ENCODE measurements at regions not wholly inside any gene's neighbourhood (a gene's known extent, or its start where the extent isn't known, plus 50 kb on each side); places are given as distances from the start of the nearest gene placed in this dataset.

DNA sequence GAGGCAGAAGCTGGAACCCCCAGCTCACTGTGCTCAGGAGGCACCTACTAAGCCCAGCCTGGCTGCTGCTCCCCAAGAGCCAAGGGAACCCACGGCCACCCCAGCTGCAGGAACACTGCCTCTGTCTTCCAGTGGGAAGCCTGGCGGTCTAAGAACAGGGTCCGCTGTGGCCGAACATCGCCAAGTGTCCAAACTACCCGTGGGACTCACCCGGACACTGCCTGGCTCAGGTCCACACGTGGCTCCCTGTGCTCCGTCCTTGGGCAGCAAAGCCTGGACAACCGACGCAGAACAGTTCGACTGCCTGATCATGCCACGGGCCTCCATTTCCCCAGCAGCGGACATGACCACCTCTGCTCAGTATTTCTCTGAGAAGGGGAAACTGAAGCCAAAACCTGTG, 747.0 kb downstream of the BRD1 start:
- in situ Hi-C loops (cut with MboI; ENCODE audit: low sequenced_read_pairs), result no loop called here

DNA sequence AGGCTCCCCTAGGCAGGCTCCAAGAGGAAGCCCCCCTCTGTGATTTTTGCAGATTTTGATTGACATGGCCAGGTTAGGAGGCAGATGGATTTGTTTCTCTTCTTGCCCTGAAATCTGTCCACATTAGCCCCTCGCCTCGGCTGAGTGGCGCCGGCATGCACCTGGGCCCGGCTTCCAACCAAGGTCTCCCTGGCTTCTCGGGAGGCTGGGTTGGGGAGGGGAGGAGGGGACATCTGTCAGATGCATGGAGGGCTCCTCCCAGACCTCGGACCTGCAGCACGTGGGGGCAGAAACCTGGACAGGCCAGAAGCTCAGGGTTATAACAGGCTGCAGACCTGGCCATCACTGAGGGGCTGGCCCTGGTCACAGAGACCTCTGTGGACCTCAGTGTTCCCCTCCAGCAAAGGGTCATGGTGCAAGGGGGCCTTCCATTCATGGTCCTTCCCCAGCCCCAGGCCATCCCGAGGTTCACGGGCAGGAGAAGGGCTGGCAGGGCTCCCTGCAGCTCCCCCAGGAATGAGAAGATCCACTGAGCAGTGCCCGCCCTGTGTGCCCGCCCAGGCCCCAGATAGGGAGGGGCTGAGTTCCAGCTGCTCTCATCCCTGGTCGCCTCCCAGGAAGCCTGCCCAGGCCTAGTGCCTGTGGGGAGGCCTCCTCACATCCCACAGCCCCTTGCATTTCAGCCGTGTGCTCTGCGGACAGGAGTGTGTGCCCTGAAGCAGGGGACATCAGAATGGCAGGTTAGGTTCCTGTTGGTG, 747.8 kb downstream of the BRD1 start:
- in situ Hi-C loops (cut with MboI; ENCODE audit: low sequenced_read_pairs), result no loop called here

DNA sequence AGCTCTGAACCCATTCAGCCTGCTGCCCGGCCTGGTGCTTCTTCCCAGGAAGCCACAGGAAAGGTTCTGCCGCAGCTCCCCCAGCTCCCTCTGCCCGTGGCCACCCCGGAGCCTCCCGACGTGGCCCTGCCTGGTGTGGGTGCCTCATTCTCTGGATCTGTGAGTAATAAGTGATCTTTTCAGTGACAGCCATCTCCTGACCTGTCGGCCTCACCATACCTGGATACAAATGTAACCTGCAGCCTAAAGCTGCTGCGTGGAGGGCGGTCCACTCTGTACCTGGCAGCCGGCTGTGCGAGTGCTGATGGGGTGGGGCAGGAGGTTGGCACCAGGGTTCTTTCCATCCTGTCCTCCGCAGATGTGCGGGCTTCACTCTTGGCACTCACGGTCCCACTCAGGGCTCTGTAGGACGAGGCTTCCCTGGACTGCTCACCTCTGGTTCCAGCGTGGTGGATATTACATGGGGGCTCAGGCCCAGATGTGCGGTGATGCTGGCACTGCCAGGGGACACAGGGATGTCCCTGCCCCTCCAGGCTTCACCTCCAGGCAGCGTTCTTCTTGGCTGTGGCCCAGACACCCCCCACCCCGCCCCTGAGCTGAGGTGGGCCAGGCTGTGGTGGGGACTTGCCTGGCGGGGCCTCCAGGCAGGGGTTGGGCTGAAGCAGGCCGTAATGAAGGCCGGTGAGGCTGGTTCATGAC, 748.5 kb downstream of the BRD1 start:
- in situ Hi-C loops (cut with MboI; ENCODE audit: low sequenced_read_pairs), result no loop called here

DNA sequence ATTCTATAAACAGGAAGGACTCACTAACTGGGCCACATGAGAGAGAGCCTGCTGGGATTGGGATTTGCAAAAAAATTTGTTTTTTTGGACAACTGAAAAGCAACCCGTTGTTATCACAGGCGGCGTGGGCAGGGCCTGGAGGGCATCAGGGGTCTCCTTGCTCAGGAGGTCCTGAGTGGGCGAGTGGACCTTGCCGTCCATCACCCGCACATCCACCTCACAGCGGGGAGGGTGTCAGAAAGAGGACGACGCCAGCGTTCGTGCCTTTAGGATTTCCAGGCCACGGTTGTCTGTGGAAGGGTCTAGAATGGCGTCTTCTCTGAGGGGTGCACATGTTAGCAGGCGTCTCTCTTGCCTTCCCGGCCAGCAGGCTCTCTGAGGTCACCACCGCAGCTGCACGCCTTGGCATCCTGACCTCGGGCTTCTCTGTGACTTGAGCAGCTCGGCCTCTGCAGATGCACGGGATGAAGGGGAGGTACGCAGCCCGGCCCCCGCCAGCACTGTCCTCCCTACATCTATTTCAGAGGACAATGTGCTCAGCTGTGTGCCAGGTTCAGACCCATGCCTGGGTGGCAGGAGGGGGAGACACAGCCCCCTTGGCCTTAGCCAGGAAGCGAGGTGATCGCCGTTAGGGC, 749.5 kb downstream of the BRD1 start:
- in situ Hi-C loops (cut with MboI; ENCODE audit: low sequenced_read_pairs), result no loop called here

DNA sequence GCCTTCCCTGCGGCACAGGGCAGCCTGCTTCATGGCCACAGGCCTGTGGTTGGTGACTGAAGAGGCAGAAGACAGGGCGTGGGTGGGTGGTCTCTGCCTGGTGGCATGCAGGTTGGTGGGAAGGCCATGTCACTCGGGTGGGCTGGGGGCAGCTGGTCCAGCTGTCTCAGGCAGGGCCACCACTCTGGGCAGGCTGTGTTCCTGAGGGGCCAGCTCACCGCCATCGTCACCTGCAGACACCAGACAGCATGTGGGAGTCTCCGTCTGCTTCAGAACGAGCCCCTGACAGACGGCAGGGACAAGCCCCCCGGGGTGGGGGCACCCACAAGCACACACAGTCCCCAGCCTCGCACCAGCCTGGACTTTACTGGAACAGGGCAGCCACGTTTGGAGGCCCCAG, 750.1 kb downstream of the BRD1 start:
- in situ Hi-C loops (cut with MboI; ENCODE audit: low sequenced_read_pairs), result no loop called here

DNA sequence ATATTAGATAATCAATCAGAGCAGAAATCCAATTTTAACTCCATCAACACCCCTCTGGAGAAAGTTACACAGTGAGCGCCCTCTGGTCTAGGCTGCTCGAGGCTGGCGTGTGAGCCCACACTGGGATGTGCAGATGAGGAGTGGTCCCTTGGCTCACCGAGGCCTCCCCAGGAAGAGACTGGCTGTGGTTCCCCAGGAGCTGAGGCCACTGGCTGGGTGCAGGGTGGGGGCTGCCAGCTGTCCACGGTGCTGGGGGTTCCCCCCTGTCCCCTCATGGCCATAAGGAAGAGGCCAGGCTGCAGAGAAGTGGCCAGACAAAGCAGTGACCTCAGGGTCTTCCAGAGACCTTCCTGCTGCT, 750.7 kb downstream of the BRD1 start:
- in situ Hi-C loops (cut with MboI; ENCODE audit: low sequenced_read_pairs), result no loop called here

DNA sequence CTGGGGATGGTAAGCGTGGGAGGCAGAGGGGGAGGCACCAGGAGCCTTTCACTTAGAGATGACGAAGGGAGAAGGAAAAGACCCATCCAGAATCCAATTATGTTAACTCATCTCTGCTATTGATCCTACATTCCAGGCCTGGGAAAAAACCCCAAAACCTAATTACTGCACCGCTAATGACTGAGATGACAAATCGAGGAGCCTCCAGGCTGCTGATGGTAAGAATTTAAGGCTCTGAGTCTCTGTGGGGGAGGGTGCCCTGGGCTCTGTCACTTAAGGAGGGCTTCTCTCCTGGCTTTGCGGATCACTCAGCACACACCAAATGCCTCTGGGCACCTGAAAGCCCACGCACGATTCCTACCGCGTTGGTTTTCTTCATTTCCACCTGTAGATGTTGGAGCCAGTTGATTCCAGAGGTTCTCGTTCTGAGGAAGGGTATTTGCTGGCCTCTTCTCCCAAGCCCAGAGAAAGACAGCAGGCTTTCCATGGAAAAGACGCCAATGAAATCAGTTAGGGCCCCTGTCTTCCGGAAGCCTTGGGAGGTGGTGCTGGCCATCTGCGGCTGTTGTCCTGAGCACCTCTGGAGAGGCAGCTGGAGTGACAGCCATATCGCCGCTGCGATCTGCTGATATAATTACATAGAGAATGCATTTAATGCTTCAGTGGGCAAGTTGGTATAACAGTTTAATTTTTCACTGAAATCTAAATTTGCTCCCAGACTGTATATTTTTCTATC, 751.2 kb downstream of the BRD1 start:
- in situ Hi-C loops (cut with MboI; ENCODE audit: low sequenced_read_pairs), result no loop called here

DNA sequence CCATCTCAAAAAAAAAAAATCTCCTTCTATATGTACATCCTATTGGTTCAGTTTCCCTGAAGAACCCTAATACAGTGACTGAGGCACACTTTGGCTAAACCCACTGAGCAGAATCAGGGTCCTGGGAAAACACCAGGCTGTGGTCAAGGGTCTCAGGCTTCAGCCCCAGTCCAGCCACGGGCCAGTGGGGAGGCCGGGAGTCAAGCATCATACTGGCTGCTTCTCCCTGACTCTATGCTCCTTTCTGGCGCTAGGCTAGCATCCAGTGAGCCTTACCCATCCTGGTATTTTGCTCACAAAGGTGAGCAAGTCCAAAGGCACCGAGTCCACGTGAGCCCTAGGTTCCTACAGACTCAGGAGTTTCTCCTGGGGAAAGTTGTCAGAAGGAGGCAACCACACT, 752.5 kb downstream of the BRD1 start:
- in situ Hi-C loops (cut with MboI; ENCODE audit: low sequenced_read_pairs), result no loop called here

DNA sequence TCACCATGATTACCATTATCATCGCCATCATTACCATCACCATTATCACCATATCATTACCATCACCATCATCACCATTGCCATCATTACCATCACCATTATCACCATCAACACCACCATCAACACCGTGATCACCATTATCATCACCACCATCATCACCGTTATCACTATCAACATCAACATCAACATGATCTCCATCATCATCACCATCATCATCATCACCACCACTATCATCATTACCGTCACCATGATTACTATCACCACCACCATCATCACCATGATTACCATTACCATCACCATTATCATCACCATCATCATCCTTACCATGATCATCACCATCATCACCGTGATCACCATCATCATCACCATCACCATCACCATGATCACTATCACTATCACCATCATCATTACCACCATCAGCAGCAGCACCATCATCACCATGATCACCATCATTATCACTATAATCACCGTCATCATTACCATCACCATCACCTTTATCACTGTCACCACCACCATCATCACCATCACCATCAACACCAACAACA, 753.7 kb downstream of the BRD1 start:
- in situ Hi-C loops (cut with MboI; ENCODE audit: low sequenced_read_pairs), result no loop called here

DNA sequence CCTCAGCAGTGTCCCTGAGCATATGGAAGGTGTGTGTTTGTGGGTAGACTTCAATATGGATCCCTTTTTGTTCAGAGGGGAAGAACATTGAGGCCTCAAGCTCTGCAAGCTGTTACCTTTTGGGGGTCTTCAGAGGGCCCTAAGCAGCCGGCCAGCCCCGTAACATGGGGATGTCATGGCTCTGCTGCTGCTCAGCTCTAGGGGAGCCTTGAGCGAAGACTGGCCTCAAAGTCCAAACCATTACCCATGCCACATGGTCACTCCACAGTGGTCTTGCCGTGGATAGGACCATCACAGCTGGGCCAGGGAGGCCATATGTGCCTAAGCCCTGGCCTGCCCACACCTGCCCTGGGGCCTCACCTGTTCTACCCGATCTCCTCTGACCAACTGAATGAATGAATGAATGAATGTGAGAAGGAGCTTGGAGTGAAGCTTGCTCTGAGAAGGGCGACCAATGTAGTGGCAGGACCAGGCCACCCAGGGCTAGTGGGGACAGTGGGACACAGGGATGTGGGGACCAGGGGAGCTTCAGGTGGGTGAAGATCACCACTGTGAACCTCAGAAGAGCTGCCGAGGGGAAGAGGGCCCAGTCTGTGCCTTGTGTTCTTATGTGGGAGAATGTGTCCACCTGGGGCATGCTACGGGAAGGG, 754.6 kb downstream of the BRD1 start:
- in situ Hi-C loops (cut with MboI; ENCODE audit: low sequenced_read_pairs), result no loop called here

DNA sequence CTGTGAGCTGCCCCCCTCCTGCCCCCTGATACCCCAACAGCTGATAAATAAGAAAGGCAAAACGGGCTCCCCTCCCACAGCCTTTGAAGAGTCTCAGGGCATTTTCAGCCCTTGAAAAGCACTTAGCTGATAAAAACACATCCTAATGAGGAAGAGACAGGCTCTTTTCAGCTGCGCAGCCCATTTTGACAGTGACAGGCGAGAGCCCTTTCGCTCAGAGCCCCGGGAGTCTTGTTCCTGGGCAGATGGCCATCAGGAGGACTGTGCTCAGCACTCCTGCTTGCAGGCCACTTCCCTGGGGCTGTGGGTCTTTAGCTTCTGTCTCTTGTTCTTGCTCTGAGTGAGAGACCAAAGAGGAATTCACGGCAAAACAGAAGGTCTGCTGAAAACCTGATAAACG, 757.2 kb downstream of the BRD1 start:
- in situ Hi-C loops (cut with MboI; ENCODE audit: low sequenced_read_pairs), result no loop called here

DNA sequence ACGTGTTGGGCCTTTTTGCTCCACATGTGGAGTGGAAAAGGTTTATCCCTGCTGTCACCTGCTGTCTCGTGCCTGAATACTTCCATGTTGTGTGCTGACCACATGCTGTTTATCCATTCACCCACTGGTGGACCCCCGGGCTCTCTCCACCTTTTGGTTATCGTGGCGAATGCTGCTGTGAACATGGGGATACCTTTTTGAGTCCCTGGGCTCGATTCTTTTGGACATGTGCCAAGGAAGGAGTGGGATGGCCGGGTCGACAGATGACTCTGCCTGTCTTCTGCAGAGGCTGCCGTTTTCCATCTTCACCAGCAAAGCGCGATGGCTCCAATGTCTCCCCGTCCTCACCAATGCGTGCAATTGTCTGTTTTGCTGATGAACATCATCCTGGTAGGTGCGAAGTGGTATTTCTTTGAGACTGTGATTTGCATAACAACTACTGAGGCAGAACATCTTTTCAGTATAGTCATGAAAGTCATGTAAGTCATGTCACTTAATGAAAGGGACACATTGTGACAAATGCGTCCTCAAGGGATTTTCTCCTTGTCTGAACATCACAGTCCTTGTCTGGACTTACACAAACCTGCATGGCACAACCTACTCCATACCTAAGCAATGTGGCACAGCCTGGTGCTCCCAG, 758.7 kb downstream of the BRD1 start:
- in situ Hi-C loops (cut with MboI; ENCODE audit: low sequenced_read_pairs), result no loop called here

DNA sequence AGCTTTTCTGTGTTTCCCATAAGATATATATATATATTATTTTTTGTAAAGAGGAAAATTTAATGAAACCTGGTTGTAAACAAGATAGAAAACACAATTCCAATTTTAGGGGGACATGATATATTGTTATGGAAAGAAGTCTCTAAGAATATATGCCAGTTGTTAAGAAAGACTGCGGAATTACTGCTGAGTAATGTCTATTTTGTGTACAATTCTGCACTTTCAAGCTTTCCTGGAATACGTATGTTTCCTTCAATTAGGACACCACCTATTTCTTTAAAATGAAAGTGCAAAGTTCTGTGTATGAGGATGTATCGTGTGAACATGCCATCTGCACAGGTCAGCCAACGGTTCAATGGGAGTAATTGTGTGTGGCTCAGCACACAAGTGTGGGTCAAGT, 760.2 kb downstream of the BRD1 start:
- in situ Hi-C loops (cut with MboI; ENCODE audit: low sequenced_read_pairs), result no loop called here

DNA sequence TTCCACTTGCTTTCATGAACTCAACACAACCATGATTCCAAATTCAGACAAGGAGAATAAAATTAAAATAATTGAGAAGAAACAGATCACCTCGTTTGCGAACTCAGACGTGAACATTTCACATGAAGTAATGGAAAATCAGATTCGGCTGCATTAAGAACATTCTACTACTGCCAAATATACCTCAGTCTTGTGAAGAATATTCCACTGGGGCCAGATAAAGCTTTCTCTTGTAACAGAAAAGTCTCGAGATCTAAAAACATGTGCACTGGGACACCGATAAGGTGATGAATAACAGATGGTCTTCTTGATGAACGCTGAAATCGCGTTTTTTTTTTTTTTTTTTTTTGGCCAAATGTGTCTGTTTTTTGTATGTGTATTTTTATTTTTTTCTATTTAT, 761.1 kb downstream of the BRD1 start:
- in situ Hi-C loops (cut with MboI; ENCODE audit: low sequenced_read_pairs), result no loop called here

DNA sequence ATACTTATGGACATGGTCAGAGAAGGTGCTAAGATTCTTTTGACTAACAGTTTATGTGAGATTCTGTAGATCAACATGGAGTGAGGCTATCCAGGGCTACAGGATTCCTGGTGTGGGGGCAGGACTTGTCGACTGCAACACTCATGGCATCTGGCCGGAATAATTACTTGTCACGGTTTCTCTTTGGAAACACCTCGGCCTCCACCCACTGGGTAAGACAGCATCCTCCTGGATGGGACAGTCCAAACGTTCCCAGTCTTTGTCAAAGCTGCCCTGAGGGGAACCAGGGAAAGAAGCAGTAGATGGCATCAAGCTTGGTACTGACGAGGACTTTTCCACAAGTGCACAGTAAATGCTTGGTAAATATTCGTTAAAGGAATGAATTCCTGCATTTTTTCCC, 762.8 kb downstream of the BRD1 start:
- in situ Hi-C loops (cut with MboI; ENCODE audit: low sequenced_read_pairs), result no loop called here

DNA sequence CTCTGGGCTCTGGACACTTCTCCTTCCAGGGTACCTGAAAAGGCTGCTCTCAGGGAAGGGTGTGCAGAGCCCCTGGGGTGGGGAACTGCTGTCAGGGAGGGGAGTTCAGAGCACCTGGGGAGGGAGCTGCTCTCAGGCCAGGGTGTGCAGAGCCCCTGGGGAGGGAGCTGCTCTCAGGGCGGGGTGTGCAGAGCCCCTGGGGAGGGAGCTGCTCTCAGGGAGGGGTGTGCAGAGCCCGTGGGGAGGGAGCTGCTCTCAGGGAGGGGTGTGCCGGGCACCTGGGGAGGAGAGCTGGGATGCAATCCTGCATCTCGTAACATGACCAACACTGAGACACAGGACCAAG, 764.2 kb downstream of the BRD1 start:
- in situ Hi-C loops (cut with MboI; ENCODE audit: low sequenced_read_pairs), result no loop called here

DNA sequence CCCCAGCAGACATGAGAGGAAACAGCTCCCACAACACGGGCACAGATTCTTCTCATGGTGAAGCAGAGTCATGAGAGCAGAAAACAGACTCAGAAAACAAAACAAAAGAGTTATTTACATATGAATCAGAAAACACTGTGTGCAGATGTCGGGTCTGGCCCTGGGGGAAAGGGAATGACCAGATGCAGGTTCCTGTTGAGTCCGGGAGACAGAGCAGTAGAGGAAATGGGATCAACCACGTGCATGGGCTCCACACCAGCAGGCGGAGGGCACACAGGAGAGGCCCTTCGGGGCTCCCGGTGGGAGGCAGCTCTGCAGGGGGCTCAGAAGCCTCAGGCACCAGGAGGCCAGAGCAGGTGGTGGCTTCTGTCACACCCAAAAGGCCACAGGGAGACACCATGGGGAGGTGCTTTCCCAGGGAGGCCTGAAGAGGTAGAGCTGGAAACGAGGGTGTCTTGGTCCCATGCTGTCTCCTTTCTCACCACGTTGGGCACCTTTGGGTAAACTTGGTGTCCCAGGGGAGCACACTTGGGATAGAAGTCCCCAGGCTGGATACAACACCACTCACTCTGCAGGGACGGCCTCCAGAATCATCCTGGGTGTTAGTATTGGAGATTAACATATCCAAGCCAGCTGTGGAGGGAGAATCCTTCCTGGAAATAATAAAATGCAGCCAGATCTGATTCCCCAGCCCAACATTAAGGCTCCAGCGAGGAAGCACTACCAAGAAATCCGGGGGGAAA, 764.7 kb downstream of the BRD1 start:
- in situ Hi-C loops (cut with MboI; ENCODE audit: low sequenced_read_pairs), result no loop called here

DNA sequence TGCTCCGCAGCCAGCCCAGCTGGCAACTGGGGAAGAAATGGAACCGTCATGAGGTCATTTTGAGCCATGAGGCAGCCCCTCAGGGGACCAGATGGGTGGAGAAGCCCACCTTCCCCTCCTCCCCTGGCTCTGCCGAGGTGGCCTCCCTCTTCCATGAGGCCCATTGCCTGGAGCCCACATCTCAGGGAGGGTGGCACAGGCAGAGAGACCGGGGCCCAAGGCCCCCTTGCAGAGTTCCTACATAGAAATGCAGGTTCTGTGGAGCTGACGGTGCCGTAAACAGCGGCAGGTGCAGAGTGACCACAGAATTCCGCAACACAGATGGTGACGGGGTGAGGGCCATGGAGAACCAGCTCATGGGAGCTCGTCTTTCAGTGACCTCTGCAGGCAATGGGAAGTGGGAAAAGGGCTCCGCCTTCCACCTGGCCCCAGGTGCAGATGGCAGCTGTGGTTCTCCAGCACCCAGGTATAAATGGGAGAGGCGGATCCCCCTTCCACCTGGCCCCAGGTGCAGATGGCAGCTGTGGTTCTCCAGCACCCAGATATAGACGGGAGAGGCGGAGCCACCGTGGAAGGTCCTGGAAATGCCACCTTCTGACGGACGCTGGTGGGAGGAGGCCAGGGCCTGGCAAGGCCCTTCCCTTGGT, 765.4 kb downstream of the BRD1 start:
- in situ Hi-C loops (cut with MboI; ENCODE audit: low sequenced_read_pairs), result no loop called here

DNA sequence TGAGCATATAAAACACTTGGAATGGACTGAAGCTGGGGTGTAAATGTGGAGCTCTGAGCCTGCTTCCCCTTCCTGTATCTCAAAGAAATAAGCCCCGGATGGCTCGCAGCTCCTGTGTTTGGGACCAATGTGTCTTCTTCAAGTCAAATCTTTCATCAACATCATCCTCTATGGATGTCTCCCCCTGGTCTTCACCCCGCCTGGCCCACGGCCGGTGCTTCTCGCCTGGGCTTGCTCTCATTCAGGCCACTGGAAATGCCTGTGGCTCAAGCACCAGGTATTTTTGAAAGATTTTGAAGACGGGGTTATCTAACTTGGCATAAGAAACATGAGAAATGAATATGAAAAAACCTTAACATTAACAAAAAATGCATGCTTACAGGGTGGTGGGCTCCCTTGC, 769.8 kb downstream of the BRD1 start:
- in situ Hi-C loops (cut with MboI; ENCODE audit: low sequenced_read_pairs), result no loop called here
